HG03354 (cell line): ENCODE measurements at regions not wholly inside any gene's neighbourhood (a gene's known extent, or its start where the extent isn't known, plus 50 kb on each side); places are given as distances from the start of the nearest gene placed in this dataset.
"Not testable (repeated sequence)": the region's sequence is repeated elsewhere in the genome, so short reads cannot be mapped to it uniquely, and the experiment has no call there.

Source experiments
- ATAC-seq: cut with Tn5 transposase; IDR thresholded peaks from one replicate; pipeline ENCODE4 v1.9.1; 2021; ENCODE audit warnings: mild to moderate bottlenecking; ENCODE audit not compliant: unreplicated experiment, poor library complexity, severe bottlenecking

DNA sequence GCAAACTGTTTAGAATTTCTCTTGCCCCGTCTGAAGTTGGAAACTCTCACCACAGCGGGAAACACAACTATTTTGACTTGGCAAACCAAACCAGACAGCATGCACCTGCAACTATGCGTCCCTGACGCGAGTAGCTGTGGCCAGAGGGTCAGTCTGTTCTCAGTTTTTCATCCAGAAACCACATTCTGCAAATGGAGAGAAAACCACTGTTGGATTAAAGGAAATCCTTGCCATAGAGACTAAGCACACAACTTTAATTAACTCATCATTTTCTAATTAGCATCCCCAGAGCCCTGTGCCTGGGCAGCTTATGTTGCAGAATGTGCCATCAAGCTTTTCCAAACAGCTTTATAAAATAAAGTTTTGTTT is 415.7 kb upstream of the TCF4 start:
- ATAC-seq: no peak

DNA sequence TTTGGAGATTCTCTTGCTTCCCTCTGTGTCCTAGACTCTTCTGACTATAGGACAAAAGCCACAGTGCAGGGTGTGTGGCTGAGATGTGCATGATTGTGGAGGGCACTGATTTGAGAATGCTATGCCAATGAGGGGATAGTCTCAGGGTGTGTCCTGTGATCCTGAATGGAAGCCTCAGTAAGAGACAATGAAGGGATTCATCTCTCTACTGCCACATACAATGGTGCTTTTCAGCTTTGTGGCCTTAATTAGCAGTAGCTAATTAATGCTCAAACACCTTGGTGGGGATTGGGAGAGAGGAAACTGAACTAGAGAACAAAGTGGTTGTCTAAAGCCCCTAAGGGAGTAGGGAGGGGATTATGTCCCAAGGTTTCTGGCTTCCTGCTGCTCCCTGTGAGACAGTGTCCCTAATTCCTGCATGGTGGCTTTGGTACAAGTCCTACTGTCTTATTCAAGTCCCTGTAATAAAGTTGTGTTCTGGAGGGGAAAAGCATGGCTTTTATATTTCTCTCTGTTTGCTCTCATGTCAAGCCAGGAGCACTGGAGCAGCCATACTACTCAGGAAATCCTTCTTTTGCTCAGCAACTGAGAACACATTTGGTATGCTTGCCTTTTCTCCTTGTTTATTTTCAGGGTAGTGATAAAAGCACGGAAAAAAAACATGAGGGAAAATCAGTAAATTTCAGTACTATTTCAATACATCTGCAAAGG is 415.2 kb upstream of the TCF4 start:
- ATAC-seq: no peak

DNA sequence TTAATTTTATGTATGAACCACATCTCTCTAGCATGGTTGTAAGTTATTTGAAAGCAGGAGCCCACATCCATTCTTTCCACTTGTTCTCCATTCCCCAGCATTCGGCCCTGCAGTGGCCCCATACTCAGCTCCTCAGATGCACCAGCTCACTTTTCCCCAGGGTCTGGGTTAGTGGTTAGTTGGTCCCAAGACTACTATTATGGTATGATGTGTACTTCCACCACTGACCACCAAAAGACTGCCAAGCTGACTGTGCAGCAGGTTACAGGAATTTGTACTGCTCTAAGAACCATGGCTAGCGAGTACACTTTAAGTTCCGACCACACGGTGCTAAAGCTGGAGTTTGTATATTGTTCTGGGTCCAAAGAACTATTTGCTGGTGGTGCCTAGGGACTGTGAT is 413.6 kb upstream of the TCF4 start:
- ATAC-seq: no peak

DNA sequence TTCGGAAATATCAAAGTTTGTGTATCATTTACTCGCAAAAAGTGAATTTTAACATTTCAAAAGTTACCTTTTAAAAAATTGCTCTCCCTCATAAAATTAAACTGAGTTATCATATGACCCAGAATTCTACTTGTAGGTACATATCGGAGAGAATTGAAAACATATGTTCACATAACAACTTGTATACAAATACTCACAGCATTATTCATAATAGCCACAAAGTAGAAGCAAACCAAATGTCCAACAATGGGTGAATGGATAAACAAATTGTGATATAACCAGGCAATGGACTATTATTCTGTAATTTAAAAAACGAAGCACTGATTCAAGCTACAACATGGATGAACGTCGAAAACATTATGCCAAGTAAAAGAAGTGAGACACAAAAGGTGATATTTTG is 412.0 kb upstream of the TCF4 start:
- ATAC-seq: no peak

DNA sequence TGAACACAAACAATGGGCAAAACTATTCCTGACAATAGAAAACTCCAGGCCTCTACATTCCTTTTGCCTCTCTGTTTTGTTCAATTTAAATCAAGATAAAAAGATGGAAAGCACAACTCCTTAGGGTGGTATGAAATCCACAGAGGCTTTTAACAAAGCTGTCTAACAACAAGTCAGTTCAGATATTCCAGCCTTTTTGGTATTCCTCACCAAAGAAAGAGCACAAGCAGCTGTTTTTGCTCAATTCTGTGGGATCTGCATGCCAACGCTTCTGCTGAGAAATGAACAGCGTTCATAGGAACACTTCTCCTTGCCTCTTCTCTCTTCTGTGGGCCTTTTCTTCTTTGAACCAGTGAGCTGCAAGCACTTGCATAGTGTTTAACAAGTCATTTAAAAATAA is 411.6 kb upstream of the TCF4 start:
- no peak for ATAC-seq

DNA sequence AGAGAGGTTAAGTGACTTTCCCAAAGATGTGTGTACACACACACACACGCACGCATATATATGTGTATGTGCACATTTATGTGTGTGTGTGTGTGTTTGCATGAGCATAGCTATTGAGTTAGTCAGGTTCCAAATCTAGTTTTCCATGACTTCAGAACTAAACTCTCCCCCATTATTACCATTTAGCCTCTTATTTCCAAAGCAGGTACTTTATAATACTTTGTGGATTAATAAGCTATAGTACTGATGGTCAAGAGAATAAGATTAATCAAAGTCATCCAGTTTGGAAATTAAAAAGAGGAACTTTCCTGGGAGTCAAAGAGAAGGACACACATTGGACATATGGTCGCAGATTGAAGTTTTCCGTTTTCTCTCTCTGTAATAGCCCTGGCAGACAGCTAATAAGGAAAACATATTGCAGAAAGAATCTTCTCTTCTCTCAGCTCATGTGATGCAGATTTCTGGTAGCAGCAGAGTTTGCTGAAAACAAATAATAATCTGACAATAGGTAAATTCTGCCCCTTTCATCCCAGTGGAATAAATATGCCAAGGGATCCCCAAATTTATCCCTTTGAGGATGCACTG is 410.9 kb upstream of the TCF4 start:
- no peak for ATAC-seq

DNA sequence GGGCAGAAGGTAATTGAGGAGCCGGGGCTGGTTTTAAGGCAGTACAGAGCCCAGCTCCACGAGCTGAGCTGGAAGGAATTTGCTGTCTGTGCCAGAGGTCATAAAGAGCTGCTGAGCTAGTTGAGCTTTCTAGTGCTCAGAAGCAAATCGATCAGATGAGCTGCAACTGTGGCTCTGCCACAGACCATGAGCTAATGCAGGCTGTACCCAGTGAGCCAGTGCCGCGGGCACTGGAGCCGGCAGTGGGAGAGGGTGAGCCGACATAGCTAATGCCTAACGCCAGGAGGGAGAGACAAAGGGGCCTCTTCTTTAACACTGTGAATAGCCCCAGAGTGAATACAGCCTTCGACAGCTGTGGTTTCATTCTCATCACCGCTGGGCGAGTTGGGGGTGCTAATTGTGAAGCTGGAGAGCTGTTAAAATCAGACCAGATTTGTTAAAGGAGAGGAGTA is 410.1 kb upstream of the TCF4 start:
- ATAC-seq: no peak

DNA sequence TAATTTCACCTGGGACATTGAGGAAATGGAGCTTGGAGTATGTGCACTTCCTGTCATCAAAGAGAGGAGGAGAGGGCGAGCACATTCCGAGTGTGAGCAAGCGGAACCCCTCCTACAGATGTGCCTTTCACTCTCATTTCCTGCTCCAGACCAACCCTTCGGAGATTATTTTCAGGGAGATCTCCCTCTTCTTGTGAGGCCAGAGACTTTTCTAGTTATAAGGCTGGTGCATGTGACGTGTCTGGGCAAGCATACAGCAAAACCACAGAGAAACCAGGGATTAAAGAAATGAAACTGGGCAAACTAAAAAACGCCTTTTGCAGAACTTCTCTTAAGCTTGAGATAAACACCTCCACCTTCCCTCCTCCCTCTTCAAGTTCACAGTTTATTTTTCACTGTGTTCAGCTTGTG is 409.2 kb upstream of the TCF4 start:
- no peak for ATAC-seq

DNA sequence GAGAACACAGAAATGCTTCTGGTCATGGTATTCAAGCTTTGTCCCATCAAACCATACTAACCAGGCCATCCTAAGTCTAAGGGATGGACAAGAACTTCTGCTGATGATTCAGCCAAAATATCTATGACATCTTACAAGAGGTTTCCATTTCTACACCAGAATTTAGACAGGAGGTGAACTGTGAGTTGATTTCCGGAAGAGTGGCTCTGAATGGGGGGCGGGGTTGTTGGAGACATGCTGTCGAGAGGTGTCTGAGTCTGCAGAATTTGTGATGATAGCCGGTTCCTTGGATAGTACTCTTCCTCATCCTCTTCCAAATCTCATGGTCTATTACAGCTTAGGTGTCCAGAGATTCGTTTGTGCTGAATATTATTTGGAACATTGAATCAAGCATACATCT is 408.7 kb upstream of the TCF4 start:
- no peak for ATAC-seq

DNA sequence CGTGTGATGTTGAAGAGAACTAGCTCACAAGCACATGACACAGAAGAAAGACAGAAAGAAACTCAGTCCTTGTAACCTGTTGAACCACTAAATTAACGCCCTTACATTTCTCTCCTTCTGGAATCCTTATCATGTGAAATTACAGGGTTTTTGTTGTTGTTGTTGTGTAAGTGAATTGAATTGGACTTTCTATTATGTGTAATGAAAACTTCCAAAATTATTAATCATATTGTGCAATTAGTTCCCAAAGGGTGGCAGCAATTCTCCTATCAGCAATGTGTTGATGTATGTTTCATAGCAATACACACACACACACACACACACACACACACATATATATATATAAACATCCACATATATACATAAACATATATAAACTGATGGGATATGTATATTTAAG is 402.2 kb upstream of the TCF4 start:
- ATAC-seq: no peak

DNA sequence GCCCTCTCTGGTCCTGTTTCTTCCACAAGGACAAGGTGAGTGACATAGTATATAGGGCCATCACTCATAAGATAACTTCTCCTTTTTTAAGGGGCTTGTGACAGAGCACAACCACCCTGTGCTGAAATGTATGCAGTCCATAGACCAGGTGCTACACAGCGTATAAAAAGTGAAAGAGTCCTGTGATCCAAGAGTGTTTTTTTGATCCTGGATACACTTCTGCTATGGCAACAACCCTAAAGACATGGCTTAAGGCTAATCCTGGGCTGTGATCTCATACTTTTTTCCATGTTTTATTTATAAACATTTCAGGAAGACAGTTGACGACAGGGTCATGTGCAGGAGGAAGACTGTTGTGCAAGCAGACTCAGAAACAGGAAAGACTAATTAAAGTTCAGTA is 400.5 kb upstream of the TCF4 start:
- no peak for ATAC-seq

DNA sequence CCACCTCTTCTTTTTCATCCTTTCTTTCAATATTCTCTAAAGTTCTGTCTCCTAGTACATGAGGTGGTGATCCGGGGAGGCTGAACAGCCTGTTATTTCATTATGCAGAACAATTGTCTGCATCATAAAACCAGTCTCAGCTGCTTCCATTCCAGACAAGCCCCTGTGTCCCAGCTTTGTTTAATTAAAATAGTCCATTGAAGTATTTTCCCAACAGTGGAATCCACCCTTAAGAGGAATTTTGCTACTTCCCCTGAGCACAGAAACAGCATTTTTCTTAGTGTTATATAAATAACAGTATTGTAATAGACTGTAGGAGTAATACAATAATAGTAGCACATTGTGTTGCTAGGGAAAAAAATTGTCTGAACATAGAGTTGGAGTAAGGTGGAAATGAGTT is 395.4 kb upstream of the TCF4 start:
- ATAC-seq: no peak

DNA sequence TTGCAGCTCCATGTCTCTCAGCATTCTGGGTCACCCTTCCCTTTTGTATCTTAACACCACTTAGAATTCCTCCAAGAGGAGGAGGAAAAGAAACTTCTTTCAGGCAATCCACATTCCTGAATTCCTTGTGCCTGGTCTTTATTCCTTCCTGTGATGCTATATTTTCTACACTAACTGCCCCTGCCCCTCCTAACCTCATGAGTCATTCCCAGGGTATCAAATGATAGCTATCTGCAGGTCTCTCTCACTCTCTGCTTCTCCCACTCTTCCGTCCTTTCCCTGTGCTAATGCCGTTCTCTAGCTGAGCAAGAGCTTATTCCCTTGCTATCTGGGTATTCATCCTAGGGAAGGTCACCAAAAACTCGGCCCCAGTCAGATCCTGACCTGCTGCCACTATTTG is 395.0 kb upstream of the TCF4 start:
- no peak for ATAC-seq

DNA sequence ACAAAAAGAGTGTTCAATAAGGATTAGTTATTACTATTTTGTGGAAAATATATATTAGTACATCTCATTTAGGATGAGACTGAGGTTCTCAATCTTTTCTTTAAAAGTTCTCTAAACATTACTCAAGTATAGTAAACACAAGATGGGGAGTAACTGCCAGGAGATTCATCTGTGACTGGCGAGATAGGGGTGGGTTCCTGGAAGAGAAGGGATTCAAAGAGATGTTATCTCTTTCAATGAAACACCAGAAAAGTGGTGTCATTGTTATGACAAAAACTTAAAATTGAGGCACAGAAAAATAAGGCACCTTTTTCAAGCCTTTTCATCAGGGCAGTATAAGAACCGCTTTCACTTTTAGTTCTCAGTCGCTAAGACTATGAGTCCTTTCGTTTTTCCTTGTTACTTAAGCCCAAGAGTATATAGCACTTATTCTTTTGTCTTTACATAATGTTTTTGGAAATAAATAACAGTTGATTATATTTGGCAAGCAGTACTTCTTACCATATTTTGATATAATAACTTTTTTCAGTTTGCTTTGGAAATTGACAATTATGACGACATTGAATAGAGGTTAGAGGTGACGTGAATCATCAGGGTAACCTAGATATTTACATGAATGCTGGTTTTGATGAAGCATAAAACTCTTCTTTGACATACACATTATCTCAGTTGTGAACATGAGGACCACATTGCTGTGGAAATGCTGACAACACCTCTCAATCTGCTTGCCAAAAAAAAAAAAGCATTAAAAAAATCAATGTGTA is 393.9 kb upstream of the TCF4 start:
- no peak for ATAC-seq

DNA sequence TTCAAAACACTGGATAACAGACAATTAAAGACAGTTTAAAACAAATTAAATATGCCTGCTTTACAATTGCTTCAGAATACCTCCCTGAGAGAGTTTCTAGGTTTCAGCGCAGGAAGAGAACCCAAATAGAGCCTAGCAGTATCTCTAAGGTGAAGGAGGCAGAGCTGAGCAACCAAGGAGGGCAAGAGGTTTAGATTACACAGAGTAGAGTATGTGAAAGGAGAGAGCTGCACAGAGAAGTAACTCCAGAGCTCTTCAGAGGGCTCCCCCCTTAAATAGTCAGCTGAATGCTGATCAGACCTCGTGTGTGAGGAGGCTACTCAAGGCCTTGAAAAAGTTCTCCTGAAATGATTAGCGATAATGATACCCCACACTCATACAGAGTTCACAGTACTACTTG is 386.5 kb upstream of the TCF4 start:
- ATAC-seq: no peak

DNA sequence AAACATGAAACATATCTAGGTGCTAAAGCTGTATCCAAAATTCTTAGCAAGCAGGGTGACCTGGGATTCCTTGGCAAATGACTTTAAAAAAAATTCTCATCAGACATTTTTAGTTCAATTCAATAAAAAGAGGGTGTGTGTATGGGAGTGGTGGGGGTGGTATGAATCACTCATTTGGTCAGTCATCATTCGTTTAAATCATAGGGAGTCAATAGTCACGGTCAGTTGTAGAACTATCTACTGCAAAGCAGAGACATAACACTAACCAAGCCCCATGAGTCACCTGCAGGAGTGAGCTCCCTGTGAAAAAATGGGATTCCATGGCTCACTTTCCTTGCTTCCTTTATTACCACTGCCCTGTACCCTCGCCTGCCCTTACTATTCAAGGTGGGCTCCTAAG is 380.6 kb upstream of the TCF4 start:
- no peak for ATAC-seq

DNA sequence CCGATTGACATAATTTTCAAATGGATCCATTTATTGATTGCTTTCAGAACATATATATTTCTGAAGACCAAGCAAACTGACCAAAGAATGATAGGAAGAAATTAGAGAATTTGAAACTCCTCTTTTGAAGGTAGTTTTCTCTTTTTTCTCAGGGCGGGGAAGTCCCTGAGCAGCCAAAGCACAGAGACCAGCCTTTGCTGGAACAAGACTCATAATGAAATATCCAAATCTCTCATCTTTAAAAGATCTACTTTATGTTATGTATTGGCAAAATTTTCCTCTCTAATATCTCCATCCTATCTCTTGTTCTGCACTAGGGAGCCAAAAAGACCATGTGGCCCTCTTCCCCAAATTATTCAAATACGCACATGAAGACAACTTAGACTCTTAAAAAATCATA is 379.0 kb upstream of the TCF4 start:
- ATAC-seq: no peak

DNA sequence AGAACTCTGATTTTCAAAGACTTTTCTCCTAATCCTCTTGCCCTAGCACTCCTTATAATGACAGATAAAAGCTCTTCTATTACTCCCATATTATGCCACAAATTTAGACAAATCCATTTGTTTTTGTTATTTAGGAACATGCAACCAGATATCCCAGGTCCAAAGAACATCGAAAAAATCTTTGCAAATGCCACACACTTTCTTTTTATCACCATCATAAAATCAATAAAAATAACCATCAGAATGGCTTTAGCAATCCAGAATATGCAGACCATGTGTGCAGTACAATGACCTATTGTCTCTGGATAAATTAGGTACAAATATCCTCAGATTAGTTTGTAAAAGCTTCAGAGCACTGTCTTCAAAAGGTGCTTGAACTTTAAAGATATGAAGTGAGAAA is 376.2 kb upstream of the TCF4 start:
- ATAC-seq: no peak

DNA sequence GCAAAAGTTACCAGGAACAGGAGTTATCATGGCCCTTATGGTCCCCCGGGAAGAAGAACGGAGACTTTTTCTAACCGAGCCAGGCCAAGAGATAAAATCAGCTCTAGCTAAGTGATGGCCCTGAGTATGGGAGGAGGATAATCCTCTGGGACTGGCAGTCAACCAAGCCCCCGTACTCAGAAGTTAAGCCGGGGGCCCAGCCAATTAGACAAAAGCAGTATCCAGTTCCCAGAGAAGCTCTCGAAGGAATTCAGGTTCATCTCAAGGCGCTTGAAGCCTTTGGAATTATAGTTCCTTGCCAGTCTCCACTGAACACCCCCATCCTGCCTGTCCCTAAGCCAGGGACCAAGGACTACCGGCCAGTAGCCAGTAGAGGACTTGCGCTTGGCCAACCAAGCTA is 365.3 kb upstream of the TCF4 start:
- no peak for ATAC-seq

DNA sequence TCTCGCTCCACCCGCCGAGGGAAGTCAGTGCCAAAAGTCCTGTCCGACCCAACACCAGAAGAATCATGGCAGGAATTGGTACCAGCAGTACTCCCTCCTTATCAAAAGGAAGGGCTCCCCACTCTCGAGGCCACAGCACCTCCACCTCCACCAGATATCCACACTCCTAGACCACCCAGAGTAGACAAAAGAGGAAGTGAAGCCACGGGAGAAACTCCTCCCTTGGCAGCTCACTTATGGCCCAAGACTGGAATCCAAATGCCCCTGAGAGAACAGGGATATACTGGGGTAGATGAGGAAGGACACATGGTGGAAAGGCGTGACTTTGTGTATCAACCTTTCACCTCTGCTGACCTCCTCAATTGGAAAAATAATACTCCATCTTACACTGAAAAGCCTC is 363.7 kb upstream of the TCF4 start:
- not testable (repeated sequence) for ATAC-seq
